ENCODE measurements at regions not wholly inside any gene's neighbourhood (a gene's known extent, or its start where the extent isn't known, plus 50 kb on each side); places are given as distances from the start of the nearest gene placed in this dataset.

DNA sequence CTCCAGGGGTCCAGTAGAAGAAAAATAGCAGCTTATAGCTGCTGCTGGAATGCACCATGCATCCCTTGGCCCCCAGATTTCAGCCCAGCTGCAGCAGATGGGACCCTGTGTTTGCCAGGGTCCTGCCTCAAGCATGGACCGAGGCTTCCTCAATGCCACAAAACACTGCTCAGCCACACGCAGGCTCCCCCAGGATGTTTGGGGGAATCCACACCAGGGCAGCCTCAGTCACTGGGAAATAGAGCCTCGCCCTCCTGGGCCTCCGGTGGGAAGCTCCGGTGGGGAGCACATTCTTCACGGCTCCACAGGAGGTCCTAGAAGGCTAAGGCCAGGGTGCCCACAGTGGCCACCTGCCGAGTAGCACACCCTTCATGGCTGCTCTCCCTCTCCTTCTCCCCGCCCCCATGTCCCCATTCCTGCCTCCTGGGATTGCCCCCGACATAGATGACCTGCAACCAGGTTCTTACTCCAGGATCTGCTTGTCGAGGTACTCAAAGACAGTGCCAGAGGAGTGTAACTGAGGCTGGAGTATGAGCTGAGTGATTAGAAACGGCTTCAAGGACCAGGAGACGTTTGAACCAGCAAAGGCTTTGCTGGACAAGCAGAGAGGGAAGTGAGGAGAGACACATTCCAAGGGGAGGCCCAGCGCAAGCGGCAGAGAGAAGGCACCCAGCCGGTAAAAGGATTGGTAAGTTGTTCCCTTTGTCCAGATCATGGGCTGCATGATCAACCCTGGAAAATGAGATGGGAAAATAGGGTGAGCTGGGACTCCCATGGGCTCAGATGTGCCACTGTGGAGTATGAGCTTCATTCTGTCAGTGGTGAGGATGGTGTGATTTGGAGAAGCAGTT, 110.7 kb upstream of the UQCRFS1 start:
- no peak for DNase-seq (ENCODE audit: low spot score)

DNA sequence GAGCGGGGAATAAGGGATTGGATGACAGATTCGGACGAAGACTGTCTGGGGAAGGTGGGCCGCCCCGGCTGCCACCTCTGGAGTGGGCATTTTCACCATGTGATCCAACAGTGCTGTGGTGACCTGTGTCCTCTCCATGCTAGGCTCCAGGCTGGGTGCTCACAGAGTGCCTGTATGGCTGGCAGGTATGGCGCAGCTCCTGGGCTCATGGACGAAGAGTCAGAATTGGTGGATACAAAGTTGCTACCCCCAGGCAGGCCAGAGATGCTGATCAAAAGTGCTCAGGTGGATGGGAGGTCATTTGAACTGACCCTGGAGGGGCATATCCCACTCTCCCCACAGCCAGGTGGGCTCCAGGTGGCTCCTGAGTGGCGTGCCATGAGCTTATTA, 111.3 kb upstream of the UQCRFS1 start:
- DNase-seq (ENCODE audit: low spot score) = no peak

DNA sequence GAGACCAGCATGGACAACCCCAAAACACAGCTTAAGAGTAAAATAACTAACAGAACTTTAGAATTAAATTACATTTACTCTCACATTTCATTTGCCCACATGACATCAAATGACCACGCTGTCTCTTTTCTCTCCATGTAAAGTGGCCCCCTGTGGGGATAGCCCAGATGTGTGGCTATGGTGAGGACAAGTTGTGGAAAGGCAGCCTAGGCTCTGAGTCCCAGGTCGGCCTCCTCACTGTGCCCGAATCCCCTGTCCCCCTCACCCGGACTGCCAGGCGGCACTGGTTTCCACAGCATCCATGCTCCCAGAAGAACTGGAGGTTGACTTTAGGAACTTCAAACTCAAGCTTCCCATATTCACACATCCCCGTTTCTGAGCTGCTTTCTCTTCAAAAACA, 111.8 kb upstream of the UQCRFS1 start:
- DNase-seq (ENCODE audit: low spot score) = no peak

DNA sequence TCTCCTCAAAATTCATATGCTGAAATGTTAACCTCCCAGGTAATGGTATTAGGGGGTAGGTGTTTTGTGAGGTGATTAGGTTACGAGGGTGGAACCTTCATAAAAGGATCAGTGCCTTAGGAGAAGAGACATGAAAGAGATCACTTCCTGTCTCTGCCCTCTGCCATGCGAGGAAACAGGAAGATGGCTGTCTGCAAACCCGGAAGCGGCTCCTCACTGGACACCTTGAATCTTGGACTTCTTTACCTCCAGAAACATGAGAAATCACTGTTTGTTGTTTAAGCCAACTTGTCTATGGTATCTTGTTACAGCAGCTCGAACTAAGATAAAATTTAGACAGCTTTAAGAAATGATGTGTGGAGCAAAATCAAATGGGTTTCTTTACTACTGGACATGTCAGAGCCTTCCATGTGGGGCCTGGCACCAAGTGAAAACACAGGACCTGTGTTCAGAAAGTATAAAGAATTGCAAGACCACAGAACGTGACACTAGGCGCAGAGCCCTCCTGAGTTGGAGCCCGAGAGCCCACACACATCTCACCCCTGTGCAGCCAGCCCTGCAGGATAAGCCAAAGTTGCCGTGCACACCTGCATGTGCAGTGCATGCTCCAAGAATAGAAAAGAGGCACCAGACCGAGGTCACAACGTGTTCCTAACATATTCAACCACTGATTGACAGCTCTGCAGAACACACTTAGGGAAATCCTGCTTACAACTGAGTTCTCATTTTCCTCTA, 112.5 kb upstream of the UQCRFS1 start:
- DNase-seq (ENCODE audit: low spot score) = no peak

DNA sequence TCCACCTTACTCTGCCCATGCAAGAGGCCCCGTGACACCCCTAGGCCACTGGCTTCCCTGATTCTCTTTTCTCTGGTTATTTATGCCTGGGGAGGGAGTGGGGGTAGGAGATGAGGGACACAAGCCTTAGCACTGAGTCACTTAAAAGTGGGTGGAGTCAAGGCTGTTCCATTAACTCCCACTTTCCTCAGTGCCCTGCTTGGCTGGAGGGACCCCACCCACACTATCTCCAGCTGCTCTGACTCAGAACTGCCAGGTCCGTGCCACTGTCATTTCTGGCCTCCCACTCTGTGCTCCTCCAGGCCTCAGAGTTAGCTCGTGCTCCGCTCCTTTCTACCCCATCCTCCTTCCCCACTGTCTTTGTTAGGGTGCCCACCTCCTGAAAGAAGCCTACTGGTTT, 113.4 kb upstream of the UQCRFS1 start:
- DNase-seq (ENCODE audit: low spot score) = peak; percentile 43

DNA sequence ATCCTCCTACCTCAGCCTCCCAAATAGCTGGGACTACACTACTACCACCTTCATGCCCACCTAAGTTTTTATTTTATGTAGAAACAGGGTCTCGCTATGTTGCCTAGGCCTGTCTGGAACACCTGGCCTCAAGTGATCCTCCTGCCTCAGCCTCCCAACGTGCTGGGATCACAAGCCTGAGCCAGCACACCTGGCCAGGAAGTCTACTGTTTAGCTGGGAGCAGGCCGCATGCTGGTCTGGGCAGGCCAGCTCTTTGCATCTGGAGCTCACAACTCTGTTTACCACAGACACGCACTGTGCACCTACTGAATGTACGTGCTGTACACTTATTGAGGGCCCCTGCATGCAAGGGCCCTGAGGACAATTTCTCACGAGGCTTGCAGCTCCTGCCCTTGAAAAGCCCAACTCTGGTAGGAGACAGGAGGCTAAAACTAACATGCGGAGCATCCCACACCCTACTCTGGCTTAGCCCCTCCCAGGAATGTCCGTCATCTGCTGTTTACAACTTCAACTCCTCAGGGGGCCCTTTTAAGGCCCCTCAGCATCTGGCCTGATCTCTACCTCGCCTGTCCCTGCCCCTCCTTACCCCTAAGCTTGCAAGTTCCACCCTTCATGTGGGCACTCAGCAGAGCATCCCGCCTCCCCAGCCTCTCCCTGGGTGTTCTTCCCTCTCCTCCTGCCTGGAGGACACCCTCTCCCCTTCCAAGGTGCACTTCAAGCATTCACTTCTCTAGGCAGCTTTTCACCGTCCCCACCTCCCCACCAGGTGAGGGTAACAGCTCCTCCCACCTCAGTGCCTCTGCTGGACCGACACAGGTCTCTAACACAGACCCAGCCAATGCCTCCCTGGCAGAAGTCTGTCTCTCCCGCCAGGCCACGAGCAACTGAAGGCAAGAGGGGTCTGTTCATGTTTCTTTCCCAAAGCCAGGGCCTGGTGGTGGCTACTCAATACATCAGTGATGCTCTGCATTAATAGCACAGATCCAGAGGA, 114.2 kb upstream of the UQCRFS1 start:
- DNase-seq (ENCODE audit: low spot score) = no peak

DNA sequence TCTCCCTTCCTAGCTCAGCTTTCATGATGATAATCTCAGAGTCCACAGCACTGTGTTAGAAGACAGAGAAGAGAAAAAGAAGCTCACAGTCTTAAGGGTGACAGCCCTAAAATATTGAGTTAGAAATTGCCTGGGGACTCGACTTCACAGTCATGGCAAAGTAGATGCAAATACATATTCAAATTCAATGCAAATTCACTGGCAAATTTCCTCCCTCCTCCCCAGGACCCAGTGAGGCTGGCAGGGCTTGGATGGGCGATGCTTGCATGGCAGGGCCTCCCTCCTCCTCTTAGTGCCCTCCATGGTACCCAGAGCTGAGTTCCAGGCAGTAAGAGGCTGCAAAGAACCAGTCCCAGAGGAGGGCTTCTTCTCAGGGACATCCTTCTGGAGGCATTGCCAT, 115.6 kb upstream of the UQCRFS1 start:
- no peak for DNase-seq (ENCODE audit: low spot score)

DNA sequence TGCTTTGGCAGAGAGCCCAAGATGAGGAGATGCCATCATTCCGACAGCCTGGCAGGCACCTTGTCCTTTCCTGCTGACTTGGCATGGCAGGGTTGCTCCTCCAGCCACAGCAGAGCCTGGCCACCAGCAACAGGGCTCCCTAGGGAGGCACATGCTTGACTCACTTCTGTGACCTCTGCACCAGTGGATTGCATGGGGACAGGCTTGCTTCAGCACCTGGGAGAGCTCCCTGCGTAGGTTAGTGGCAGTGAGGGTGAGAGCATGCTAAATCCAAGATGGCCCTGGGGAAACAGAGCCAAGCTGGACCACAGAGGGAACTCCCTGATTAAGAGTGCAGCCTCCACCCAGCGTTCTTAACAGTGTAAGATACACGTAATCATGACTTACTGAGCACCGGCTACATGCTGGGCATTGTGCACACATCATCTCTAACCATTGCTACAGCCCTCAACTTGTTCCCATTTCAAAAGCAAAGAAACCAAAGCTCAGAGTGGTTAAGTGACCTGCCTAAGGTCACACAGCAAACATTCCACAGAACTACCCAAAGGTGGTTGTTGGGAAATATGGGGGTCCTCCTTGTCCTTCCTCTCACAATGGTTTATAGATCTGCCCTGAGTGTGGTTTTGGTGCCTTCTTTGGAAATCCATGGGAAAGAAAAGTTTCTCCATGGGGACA, 116.6 kb upstream of the UQCRFS1 start:
- DNase-seq (ENCODE audit: low spot score) = peak; percentile 46

DNA sequence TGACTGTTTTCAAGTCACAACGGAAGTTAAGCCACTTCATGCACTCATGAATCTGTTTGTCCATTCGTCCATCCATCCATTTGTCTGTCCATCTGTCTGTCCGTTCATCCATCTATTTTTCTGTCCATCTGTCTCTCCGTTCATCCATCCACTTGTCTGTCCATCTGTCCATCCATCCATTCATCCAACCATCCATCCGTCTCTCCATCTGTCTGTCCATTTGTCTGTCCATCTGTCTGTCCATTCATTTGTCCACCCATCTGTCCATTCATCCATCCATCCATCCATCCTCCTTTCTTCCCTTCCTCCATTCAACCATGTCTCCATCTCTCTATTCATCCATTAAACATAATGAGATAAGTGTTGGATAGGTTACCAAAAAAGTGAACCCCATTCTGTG, 123.5 kb upstream of the UQCRFS1 start:
- DNase-seq (ENCODE audit: low spot score) = no peak

DNA sequence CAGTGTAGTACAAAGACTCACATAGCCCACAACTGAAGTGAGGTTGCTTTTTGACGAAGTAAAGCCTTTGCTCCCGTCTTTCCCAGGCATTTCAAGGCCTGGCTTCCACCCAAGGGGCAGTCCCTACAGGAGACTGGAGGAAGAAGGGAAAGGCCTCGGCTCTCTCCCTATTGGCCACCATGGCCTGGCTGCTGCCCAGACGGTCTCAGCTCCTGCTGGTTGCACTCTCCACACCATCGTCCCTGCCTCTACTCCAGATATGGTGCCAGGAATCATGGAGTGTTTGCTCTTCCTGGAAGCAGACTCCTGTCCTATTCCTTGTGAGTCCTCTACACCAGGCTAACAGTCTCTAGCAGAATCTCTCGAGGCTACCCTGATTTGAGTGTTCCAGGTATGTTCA, 124.1 kb upstream of the UQCRFS1 start:
- DNase-seq (ENCODE audit: low spot score) = no peak

DNA sequence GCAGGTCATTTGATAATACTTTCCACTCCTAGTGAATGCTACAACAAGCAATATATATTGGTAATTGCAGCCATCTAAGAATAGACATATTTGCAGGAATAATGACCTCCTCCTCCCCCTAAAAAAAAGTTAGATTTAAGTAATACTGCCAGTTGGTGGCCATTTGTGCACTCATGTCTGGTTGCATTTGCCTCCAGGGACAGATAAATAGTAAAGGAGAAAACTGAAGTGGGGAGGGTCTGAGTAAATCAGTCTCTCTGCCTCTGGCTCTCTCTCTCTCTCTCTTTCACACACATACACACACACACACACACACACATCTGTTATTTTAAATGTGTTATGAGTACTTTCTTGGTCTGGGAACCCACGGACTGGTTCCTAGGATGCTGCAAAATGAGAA, 125.5 kb upstream of the UQCRFS1 start:
- DNase-seq (ENCODE audit: low spot score) = no peak

DNA sequence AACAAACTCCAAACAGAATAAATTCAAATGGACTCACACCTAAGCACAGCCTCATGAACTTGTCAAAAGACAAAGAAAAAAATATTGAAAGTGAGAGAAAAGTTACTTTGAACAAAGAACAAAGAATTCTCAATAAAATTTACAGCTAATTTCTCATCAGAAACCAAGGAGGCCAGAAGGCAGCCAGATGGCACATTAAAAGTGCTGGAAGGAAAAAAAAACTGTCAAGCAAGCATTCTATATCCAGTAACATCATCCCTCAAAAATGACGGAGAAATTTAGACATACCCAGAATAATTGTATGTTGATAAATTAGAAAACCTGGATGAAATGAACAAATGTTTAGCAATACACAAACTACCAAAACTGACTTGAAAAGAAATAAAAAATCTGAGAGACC, 129.8 kb upstream of the UQCRFS1 start:
- no peak for DNase-seq (ENCODE audit: low spot score)

DNA sequence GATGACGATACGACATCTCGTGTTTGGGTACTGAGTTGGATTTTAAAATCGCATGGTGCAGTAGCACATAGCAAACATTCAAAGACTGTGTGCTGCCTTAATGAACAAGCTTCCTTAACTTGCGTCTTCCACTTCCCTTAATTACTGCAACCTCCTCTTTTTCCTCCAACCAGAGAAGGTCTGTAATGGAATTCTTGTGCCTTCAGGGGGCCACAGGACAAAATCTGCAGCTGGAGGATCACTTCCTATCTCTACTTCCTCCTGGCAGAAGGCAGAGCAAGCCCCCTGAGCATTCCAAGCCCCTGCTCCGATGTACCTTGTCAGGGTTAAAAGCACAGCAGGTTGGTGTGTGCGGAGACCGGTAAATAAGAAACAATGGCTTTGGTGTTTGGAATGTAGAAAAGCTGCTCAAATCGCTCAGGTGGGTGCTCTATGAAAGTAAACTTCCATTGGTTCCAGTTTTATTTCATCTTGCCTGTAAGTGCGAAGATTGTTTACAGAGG, 151.3 kb upstream of the UQCRFS1 start:
- DNase-seq (ENCODE audit: low spot score) = no peak

DNA sequence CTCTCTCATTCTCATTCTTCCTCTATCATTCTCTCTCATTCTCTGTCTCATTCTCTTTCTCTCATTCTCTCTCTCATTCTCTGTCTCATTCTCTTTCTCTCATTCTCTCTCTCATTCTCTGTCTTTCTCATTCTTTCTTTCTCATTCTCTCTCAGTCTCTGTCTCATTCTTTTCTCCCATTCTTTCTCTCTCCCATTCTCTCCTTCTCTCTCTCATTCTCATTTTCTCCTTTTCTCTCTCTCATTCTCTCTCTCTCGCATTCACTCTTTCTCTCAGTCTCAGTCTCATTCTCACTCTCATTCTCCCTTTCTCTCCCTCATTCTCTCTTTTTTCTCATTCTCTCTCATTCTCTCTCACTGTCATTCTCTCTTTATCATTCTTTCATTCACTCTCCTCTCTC, 152.0 kb upstream of the UQCRFS1 start:
- DNase-seq (ENCODE audit: low spot score) = no peak

DNA sequence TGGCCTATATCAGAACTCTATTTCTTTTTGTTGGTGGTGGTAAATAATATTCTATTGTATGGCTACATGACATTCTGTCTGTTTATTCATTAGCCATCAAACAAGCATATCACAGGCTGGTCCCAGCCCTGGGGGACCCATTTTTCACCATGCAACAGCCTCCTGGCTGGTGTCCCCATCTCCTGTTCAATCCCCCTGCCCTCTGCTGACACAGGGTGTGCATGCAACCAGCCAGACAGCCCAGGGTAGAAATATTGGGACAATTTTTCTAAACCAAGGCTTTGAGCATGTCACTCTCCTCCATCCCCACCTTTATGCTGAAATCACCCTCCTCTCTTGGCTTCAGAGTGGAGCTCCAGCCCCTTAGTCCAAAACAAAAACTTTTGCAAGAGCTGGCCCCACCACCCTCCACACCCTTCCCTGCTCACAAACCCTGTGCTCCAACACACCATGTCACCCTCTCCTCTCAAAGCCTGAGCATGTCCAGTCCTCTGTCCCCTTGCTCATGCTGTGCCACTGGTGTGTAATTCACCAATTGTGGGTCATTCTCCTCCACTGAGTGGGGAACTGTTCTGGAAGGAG, 153.0 kb upstream of the UQCRFS1 start:
- DNase-seq (ENCODE audit: low spot score) = no peak

DNA sequence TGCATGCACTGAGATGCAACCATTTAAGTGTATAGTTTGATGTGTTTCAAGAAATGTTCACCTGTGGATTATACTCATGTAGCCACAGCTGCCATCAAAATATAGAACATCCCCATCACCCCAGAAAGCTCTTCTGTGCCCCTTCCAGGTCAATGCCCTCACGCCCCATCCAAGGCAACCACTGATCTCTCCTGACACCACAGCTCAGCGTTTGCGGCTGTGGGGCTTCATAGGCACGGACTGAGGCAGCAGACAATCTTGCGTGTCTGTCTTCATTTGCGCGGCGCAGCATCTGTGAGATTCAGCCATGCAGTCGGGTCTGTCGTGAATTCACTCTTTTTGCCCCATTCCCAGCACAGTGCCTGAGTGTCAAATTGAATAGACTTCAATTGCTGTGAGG, 153.8 kb upstream of the UQCRFS1 start:
- no peak for DNase-seq (ENCODE audit: low spot score)

DNA sequence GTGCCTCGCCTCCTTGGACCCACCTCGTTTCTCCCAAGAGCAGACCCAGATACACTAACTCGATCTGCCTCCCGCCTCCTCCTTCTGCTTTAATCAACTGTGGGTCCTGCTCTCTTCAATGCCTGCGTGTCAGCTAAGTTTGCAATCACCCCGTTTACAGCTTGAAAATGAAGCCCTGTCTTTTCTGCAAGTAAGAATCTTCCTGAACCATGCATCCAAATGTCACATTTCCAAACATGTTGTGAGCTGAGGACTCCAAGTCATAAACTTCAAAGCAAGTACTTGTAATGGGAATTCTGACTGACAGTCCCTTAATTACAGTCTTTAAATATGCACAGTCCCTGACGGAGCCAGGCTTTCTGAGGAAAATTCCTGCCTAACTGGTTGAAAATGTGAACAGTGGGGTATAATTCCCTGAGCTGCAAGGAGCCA, 154.9 kb upstream of the UQCRFS1 start:
- DNase-seq (ENCODE audit: low spot score) = no peak

DNA sequence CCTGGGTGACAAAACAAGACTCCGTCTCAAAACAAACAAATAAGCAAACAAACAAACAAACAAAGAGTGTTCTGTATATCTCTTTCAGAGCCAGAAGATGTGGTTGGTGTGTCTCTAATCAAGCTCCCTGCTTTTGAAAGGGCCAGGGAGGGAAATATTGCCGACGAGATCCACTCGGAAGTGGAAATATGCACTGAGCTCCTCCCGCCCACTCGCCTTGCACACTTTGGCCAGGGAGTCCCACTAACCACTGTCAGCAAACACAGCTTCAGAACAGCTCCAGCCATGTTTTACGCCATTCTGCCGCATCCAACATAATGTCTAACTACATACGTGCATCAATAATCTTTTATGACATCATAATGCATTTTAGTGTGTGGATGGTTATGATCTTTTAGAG, 155.5 kb upstream of the VSTM2B start:
- DNase-seq (ENCODE audit: low spot score) = no peak

DNA sequence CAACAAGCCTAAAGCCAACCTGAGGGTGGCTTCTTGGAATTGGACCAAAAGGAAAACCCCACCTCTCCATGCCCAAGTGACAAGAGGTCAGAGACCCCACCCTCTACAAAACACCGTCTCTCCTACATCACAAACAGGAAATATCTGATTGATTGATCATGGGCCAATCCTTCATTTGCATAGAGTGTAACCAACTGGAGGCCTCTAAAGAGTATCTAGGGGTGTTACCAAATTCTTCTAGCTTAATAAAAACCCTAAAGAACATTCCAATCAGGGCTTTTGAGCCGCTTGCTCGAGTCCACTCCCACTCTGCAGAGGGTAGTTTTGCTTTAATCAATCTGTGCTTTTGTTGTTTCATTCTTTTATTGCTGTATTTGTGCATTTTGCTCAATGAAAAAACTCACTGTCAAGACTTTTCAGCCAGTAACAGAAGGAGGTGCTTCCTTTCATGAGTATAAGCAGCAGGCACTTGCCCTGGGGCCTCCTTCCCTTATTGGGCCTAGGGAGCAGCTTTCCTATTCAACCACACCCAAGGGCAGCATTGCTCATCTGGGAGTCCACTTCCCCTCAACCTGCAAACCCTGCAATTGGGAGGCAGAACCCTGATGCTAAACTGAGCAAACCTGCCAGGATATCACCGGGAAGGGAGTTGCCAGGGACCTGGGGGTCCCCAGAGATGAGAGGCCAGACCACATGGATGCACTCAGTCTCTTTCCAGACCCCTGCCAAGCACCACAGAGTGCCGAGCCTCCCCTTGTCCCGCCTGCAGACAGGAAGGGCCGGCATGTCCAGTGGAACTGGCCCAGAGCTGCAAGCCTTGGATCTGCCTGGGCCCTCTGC, 154.3 kb upstream of the VSTM2B start:
- DNase-seq (ENCODE audit: low spot score) = no peak

DNA sequence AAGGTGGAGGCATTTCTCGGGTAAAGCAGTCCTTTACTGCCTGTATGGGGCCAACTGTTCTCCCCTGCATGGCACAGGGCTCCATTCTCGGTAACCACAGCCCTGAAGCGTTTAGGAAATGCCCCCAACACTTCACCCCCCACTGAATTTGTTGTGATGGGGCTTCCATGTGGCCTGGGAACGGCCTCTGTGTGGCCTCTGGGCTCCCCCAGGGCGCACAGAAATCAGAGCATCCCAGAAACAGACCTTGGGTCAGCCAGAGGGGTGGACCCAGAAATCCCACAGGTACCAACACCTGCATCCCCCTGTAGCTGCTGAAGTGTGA, 153.7 kb upstream of the VSTM2B start:
- no peak for DNase-seq (ENCODE audit: low spot score)

Data from COLO829 (cell line).